ENCODE measurements at regions not wholly inside any gene's neighbourhood (a gene's known extent, or its start where the extent isn't known, plus 50 kb on each side); places are given as distances from the start of the nearest gene placed in this dataset.
A peak's percentile ranks its signal among the peaks of the same experiment; 100 is the strongest.

DNA sequence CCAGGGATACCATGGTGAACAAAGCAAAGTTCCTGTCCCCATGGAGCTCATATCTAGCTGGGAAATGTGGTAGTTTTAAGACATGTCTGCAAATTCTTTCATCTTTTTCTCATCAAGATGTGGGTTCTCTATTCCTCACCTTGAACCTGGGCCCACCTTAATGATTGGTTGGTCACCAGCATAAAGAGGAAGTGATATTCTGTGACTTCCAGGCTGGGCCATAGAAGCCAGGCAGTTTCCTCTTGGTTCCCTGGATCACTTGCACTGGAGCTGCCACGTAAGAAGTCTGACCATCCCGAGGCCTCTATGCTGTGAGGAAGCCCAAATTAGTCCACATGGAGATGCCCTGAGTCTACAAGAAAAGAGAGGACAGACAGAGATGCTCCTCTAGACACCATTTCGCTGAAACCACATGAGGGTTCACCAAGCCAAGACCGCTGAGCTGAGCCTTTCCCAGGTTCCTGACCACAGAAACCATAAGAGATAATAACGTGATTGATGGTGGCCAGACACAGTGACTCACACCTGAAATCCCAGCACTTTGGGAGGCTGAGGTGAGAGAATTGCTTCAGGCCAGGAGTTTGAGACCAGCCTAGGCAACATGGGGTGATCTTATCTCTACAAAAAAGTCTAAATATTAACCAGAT lies 119.5 kb upstream of the ISX start:
- H3K9ac ChIP-seq (ENCODE audit: extremely low read depth, low read length, poor library complexity, severe bottlenecking) = no peak overlapping the region
- Mint-ChIP-seq H3K27me3 (ENCODE audit: insufficient read depth) (peaks cover 6% of the 10 kb centered on the region), H3K9me3 (no peaks in the 10 kb centered on the region), H3K4me1 (peaks cover 19% of the 10 kb centered on the region), H3K36me3 (ENCODE audit: low read depth) (no peaks in the 10 kb centered on the region), H3K4me3 (no peak overlapping the region), H3K27ac (no peak overlapping the region)
- H3K27me3 ChIP-seq (ENCODE audit: control insufficient read depth, insufficient read depth, low read length, poor library complexity, severe bottlenecking) = no peaks in the 10 kb centered on the region
- H3K9me3 ChIP-seq (ENCODE audit: control insufficient read depth, low read length) = no peaks in the 10 kb centered on the region
- H3K4me3 ChIP-seq (ENCODE audit: low read length) = no peak overlapping the region
- WGBS, 2 experiments (ENCODE audit: insufficient coverage in 1 of 2, insufficient read length in 1 of 2) = 94 to 95% methylated on average over 5 of the region's 5 CpGs
- no peak for TF ChIP-seq CTCF (conservative IDR thresholded peaks at IDR 0.05)
- DNase-seq = no peak
- no peaks in the 10 kb centered on the region for H3K36me3 ChIP-seq (ENCODE audit: control insufficient read depth, insufficient read depth, low read length)
- H3K4me1 ChIP-seq (ENCODE audit: control insufficient read depth, insufficient read depth, low read length) = peaks cover 2% of the 10 kb centered on the region
- no peak overlapping the region for H3K27ac ChIP-seq (ENCODE audit: low read depth, low read length)

DNA sequence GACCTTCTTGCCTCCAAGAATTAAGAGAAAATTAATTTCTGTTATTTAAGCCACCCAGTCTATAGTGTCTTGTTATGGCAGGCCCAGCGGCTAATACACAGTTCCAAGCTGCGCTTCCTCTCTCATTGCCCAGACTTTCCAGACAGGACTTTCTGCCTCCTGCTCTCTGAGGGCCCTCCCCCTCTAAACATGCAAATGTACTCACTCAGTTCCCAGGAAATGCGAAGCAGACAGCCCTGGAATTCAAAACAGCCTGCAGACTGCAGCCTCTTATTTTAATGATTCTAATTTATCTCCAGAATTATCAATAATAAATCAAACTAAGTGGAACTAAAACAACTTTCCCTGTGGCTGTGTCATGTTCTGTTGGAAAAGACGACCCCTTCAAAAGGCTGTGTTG lies 115.5 kb upstream of the ISX start:
- H3K9me3 Mint-ChIP-seq = no peaks in the 10 kb centered on the region
- DNase-seq = peak; percentile 71
- Histone ChIP-seq H3K9me3 (ENCODE audit: control insufficient read depth, low read length) (no peaks in the 10 kb centered on the region), H3K9ac (ENCODE audit: extremely low read depth, low read length, poor library complexity, severe bottlenecking) (no peak overlapping the region), H3K27ac (ENCODE audit: low read depth, low read length) (no peak overlapping the region), H3K4me3 (ENCODE audit: low read length) (no peak overlapping the region), H3K27me3 (ENCODE audit: control insufficient read depth, insufficient read depth, low read length, poor library complexity, severe bottlenecking) (no peaks in the 10 kb centered on the region), H3K36me3 (ENCODE audit: control insufficient read depth, insufficient read depth, low read length) (no peaks in the 10 kb centered on the region), H3K4me1 (ENCODE audit: control insufficient read depth, insufficient read depth, low read length) (peaks cover 2% of the 10 kb centered on the region)
- no peak for TF ChIP-seq CTCF (conservative IDR thresholded peaks at IDR 0.05)
- 58 to 67% methylated on average over 4 of the region's 4 CpGs for WGBS, 2 experiments (ENCODE audit: insufficient coverage in 1 of 2, insufficient read length in 1 of 2)
- H3K27ac Mint-ChIP-seq = peak overlapping the region; percentile 75
- no peaks in the 10 kb centered on the region for H3K36me3 Mint-ChIP-seq (ENCODE audit: low read depth)
- peaks cover 8% of the 10 kb centered on the region for H3K27me3 Mint-ChIP-seq (ENCODE audit: insufficient read depth)
- no peak overlapping the region for H3K4me3 Mint-ChIP-seq
- H3K4me1 Mint-ChIP-seq = peaks cover 12% of the 10 kb centered on the region

GRCh38 chr22:34951212-34951611 lies 114.7 kb upstream of the ISX start:
- TF ChIP-seq CTCF (conservative IDR thresholded peaks at IDR 0.05) = peak; percentile 57
- Histone ChIP-seq H3K4me3 (ENCODE audit: low read length) (no peak overlapping the region), H3K27ac (ENCODE audit: low read depth, low read length) (no peak overlapping the region), H3K4me1 (ENCODE audit: control insufficient read depth, insufficient read depth, low read length) (no peaks in the 10 kb centered on the region), H3K36me3 (ENCODE audit: control insufficient read depth, insufficient read depth, low read length) (no peaks in the 10 kb centered on the region), H3K9me3 (ENCODE audit: control insufficient read depth, low read length) (no peaks in the 10 kb centered on the region), H3K27me3 (ENCODE audit: control insufficient read depth, insufficient read depth, low read length, poor library complexity, severe bottlenecking) (no peaks in the 10 kb centered on the region), H3K9ac (ENCODE audit: extremely low read depth, low read length, poor library complexity, severe bottlenecking) (no peak overlapping the region)
- no peak overlapping the region for H3K4me3 Mint-ChIP-seq
- H3K27ac Mint-ChIP-seq = no peak overlapping the region
- H3K36me3 Mint-ChIP-seq (ENCODE audit: low read depth) = no peaks in the 10 kb centered on the region
- peak; percentile 56 for DNase-seq
- H3K4me1 Mint-ChIP-seq = peaks cover 12% of the 10 kb centered on the region
- H3K27me3 Mint-ChIP-seq (ENCODE audit: insufficient read depth) = peaks cover 8% of the 10 kb centered on the region
- H3K9me3 Mint-ChIP-seq = no peaks in the 10 kb centered on the region
- 90% methylated on average over 3 of the region's 3 CpGs; no CpG with 5 or more reads in 1 of the 2 experiments for WGBS, 2 experiments (ENCODE audit: insufficient coverage in 1 of 2, insufficient read length in 1 of 2)
